OCI-LY1 (cell line): ENCODE measurements at regions not wholly inside any gene's neighbourhood (a gene's known extent, or its start where the extent isn't known, plus 50 kb on each side); places are given as distances from the start of the nearest gene placed in this dataset.

Source experiments
- CTCF ChIP-seq: fragments of 200-600 bp; sonication (generic), shearing (Covaris generic); IDR thresholded peaks from 2 replicates; pipeline ENCODE4 v1.5.1; 2017; ENCODE audit warnings: mild to moderate bottlenecking, antibody characterized with exemption, low read length, moderate library complexity, mixed read lengths
- EZH2 ChIP-seq: fragments of 200-600 bp; sonication (generic), shearing (Covaris generic); IDR thresholded peaks from 2 replicates; pipeline ENCODE4 v1.8.0; 2017; ENCODE audit warnings: borderline replicate concordance, mixed run types, mild to moderate bottlenecking, antibody characterized with exemption, low read length, moderate library complexity, mixed read lengths

- TF ChIP-seq CTCF (no peak), EZH2 (no peak)
These were observed 533.7 kb upstream of the CHAC2 start for GRCh38 chr2:53233759-53234547.
